NK-92 treated with Interleukin-12 subunit alpha and Interleukin-12 subunit beta, amount 100 ng/mL, for 24 hours (cell line): ENCODE measurements at regions not wholly inside any gene's neighbourhood (a gene's known extent, or its start where the extent isn't known, plus 50 kb on each side); places are given as distances from the start of the nearest gene placed in this dataset.

Experiments used
- DNase-seq: peaks from one replicate; lab custom pipeline; 2025; lab: John Stamatoyannopoulos, UW

- no peak for DNase-seq
These were observed 79.2 kb upstream of the DIO3 start for GRCh38 chr14:101482066-101482465.

- DNase-seq = no peak
These were observed 77.5 kb upstream of the DIO3 start for GRCh38 chr14:101483829-101484228.

GRCh38 chr14:101489092-101489760 lies 72.1 kb upstream of the DIO3 start:
- DNase-seq = no peak

DNA sequence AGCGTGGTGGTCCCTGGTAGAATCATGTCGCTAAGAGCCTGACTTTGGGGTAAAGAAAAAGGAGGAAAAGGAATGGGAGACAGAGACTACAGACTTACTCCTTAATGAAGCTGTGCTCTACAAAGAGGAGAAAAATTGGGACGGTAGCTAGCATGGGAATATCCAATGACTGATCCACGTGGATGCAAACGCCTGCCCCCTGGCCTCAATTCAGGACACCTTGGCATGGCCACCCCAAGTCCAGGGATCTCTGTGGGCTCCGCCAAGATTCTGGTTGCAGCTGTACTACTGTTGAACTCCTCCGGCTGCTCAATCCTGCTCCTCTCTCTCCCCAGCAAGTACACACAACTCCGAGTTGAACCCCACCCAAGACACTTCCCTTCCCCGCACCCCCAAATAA lies 70.5 kb upstream of the DIO3 start:
- DNase-seq = no peak

DNA sequence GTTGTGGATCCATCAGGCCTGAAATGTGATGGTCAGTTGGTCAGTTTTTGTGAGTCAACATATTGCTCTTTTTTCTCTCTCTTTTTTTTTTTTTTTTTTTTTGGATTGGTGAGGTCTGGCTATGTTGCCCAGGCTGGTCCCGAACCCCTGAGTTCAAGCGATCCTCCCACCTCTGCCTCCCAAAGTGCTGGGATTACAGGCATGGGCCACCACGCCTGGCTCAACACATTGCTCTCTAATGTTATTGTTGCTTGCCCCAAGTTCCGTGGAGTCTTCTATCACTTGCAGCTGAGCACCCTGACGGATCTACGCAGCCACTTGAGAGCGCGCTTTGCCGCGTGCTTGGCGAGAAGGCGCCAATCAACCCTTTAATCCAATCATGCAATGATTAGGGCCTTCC lies 69.5 kb upstream of the DIO3 start:
- no peak for DNase-seq

GRCh38 chr14:101492716-101493115 lies 68.6 kb upstream of the DIO3 start:
- no peak for DNase-seq

GRCh38 chr14:101494826-101495225 lies 66.5 kb upstream of the DIO3 start:
- no peak for DNase-seq

DNA sequence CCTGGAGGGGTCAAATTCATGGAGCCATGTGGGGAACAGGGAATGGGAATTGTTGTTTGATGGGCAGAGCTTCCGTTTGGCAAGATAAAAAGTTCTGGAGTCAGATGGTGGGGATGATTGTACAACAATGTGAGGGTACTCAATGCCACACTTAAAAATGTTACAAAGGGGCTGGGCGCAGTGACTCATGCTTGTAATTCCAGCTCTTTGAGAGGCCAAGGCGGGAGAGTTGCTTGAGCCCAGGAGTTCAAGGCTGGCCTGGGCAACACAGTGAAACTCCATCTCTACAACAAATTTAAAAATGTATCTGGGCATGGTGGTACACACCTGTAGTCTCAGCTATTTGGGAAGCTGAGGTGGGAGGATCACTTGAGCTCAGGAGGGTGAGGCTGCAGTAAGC lies 66.0 kb upstream of the DIO3 start:
- no peak for DNase-seq

DNA sequence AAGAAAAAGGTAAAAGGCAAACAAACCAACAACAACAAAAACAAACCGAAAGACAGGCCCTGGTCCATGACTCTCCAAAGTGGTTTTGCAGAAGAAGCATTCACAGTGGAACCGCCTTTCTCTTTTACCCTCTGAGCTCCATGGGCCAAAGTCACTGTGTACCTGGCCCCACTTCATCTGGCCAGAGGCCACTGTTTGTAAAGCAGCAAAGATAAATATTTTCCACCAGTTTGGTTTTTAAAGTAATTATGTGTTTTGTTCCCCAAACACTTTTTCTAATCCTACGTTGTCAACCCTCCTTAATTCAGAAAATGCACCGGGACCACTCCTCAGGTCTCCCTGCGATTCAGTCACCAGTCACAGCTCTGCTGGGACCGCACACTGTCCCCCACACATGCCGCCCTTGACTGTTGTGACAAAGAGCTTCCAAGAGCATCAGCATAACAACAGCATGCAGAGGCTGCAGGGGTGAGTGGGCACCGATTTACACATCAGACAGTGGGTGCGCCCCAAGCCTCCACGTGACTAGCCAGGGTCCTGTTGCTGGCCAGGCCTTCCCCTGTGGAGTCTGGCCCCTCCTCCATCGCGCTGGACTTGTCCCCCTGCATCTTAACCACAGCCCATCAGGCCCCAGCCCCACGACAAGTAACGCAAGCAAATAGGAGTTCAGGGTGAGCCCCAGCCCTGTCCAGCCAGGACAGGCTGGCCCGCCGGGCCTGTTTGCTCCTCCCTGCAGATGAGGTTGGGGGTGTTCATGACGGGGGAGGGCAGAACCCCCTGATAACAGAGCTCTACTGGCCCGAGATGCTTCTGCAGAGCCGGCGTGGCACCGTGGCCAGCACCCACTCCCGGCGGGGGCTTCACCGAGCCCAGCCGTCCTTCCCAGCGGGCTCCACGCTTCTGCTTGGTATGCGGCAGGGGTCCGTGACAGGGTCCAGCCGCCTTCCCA lies 65.2 kb upstream of the DIO3 start:
- no peak for DNase-seq

DNA sequence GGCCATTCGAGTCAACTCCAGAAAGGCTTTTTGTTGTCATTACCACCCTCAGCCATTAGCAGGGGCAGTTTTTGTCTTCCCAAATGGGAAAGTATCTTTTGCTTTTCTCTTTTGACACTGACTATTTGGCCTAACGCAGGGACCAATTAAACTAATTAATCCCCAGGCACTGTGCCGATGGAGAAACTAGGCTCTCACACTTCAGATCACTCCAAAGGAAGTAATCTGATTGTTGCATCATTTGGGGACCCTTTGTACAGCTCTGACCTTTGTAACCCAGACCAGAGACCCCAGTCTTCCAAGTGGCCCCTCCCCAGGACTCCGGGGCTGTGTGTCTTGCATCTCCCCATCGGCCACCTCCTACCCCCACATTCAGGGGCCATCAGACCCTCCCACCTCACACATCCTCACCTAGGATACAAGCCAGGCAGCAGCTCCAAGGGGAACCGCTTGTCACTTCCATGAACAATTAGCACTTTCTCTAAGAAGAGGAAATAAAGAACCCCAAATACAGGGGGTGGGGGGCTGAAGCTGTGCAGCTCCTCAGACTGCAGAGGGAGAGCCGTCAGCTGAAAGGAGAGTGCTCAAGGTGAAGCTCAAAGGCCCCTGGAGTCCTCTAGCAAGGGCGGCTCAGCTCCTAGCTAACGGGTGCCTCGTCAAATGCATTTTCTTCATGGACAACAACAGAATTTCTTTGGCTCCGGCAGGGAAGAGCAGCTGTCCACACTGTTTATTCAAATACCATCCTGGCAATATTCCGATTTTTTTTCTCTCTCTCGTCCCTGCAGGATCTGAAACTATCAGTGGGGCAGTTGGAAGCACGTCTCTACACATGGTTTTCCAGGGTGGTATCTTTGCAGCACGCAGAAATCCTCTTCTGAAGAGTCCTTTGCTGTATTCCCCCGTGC lies 64.3 kb upstream of the DIO3 start:
- no peak for DNase-seq

- DNase-seq = no peak
These were observed 63.4 kb upstream of the DIO3 start for GRCh38 chr14:101497684-101498525.

GRCh38 chr14:101498526-101498860 lies 62.8 kb upstream of the DIO3 start:
- DNase-seq = no peak

GRCh38 chr14:101499080-101499479 lies 62.2 kb upstream of the DIO3 start:
- DNase-seq = no peak

DNA sequence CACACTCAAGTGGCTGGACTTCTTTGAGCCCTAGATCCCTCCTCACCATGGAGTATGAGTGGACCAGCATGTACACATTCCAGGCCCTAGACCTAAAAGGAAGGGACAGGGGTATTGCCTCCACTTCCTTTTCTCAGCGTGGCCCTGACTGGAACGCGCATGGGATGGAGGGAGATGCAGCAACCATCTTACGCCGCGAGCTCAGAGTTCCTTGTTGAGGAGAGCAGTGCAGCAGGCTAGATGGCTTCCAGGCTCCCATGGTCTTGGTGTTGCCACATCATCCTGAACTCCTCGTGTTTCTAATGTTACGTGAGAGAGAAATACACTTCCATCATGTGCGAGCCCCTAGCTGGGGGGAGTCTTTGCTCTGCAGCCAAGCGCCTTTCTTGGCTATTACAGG lies 61.8 kb upstream of the DIO3 start:
- DNase-seq = no peak

DNA sequence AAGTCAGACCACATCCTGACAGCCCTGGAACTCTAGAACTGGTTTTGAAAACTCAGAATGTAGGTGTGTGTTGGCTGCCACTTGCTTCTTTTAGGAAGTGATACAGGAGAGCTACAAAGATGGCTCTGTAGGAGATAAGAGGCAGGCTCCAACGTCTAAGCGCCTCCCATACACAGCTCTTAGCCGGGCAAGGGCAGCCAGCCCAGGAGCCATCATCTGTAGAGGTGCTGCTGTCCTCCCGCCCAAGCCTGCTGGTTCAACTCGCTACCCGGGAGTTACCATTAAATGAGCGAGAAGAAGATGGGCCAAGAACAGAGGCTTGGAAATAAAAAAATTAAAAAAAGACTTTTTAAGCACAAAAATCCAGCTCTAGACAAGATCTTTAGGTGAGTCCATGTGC lies 61.2 kb upstream of the DIO3 start:
- DNase-seq = no peak

- no peak for DNase-seq
These were observed 60.6 kb upstream of the DIO3 start for GRCh38 chr14:101500681-101501080.

DNA sequence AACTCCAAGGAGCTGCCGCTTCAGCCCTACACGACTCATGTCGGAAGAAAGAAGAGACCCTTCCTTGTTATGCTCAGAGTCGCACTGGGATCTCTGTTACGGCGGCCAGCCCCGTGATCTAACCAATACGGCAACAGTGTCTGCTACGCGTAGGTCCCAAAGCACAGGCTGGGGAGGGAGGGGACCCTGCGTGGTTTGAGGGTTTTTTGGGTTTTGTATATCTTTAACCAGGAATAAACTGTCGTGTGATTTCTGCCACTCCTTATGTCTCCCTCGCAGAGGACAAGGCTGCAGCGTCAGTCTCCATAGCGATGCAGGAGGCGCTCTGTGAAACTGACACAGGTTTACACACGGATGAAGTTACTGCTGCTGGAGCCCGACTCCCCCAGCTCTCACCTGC lies 60.0 kb upstream of the DIO3 start:
- DNase-seq = no peak

DNA sequence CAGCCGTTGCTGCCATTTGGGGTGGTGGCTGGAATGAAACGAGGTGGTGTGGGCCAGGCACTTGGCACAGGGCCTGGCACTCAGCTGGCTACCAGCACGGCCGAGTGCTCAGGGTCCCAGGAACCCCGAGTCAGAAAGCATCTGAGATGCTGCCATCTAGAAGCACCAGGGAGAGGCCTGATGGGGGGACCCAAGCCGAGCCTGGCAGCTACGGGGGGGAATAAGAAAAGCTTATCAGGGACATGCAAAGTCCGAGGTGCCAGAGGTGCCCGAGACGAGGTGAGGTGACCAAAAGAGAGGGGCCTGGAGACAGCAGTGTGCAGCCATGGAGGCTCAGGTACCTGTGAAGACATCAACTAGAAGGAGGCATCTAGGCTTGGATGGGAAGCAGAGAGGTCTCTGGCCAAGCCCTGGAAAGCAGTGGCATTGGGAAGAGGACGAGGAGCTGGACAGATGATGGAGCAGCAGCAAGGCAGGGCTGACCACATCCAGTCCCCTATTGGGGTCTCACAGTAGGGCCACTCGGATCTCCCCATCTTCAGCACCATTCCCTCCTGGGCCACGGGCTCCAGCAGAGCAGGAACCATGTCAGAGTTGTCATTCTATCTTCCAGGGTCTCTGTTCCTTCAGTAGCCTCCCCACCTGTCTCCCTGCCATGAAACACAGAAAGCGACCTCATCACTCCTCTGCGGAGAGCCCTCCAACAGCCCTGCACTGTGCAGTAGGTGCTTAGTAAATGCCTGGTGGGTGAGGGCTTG lies 59.3 kb upstream of the DIO3 start:
- no peak for DNase-seq

GRCh38 chr14:101502761-101503392 lies 58.4 kb upstream of the DIO3 start:
- no peak for DNase-seq

- no peak for DNase-seq
These were observed 57.7 kb upstream of the DIO3 start for GRCh38 chr14:101503431-101504095.
